ENCODE measurements at regions not wholly inside any gene's neighbourhood (a gene's known extent, or its start where the extent isn't known, plus 50 kb on each side); places are given as distances from the start of the nearest gene placed in this dataset.
"Not testable (repeated sequence)": the region's sequence is repeated elsewhere in the genome, so short reads cannot be mapped to it uniquely, and the experiment has no call there.

DNA sequence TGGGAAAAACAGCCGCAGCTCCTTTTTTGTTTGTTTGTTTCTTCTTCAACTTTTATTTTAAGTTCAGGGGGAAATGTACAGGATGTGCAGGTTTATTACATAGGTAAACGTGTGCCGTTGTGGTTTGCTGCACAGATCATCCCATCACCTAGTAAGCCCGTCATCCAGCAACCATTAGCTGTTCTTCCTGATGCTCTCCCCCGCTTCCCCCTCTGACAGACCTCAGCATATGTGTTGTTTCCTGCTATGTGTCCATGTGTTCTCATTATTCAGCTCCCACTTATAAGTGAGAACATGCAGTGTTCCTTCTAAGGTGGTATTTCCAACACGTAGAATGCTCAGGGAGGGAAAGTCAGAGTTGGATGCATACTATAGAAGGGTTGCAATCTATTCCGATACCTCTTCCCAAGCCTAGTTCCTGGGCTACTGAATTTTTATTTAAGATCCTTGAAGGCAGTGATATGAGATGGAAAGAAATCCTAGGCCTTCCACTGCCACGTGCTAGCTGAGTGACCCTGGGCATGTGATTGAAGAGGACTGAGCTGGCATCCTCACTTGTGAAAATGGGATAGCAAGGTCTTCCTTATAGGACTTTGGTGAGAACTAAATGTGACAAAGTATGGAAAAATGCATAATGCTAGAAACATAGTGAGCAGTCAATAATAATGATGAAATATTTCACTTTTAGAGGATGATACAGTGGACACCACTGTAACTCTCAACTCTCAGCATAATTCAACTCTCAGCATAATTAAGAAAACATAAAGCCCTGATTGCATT lies 278.5 kb downstream of the REEP3 start:
- in situ Hi-C loops (cut with HindIII; ENCODE audit: low pct_unique_long_range_greater_than_20kb, low sequenced_read_pairs): no loop called here
- DNase-seq (ENCODE audit: low read depth, low spot score): no peak

GRCh38 chr10:63801166-63801565 lies 280.0 kb downstream of the REEP3 start:
- in situ Hi-C loops (cut with HindIII; ENCODE audit: low pct_unique_long_range_greater_than_20kb, low sequenced_read_pairs): no loop called here

GRCh38 chr10:63806330-63806729 lies 285.1 kb downstream of the REEP3 start:
- in situ Hi-C loops (cut with HindIII; ENCODE audit: low pct_unique_long_range_greater_than_20kb, low sequenced_read_pairs): no loop called here
- no peak for DNase-seq (ENCODE audit: low read depth, low spot score)

More at GRCh38 chr10:63801166-63801565, 280.0 kb downstream of the REEP3 start:
- no peak for DNase-seq (ENCODE audit: low read depth, low spot score)

GRCh38 chr10:63812501-63812900 lies 291.3 kb downstream of the REEP3 start:
- no peak for DNase-seq (ENCODE audit: low read depth, low spot score)
- in situ Hi-C loops (cut with HindIII; ENCODE audit: low pct_unique_long_range_greater_than_20kb, low sequenced_read_pairs): no loop called here

GRCh38 chr10:63819753-63820329 lies 298.6 kb downstream of the REEP3 start:
- peak; percentile 69 for DNase-seq (ENCODE audit: low read depth, low spot score)
- in situ Hi-C loops (cut with HindIII; ENCODE audit: low pct_unique_long_range_greater_than_20kb, low sequenced_read_pairs): no loop called here

DNA sequence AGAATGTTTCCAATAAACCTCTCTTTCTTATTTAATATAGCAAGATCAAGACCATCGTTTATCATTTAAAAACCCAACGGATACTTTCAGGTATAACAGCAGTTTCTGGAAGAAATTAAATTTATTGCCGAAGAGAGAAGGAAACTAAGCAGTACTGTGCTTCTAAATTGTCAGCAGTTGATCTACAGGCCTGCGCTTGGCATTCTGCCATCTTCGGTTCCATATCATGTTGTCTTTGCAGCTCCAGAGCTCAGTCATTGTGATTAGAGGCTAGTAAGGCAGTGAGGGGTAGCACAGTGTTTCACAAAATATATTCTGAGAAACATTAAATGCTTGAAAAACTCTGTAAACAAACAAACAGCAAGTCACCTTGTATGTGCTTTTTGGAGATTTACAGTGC lies 301.3 kb downstream of the REEP3 start:
- no peak for DNase-seq (ENCODE audit: low read depth, low spot score)
- in situ Hi-C loops (cut with HindIII; ENCODE audit: low pct_unique_long_range_greater_than_20kb, low sequenced_read_pairs): no loop called here

- DNase-seq (ENCODE audit: low read depth, low spot score): no peak
- in situ Hi-C loops (cut with HindIII; ENCODE audit: low pct_unique_long_range_greater_than_20kb, low sequenced_read_pairs): no loop called here
Measured at GRCh38 chr10:63825111-63825510, 303.9 kb downstream of the REEP3 start.

GRCh38 chr10:63825766-63826165 lies 304.6 kb downstream of the REEP3 start:
- in situ Hi-C loops (cut with HindIII; ENCODE audit: low pct_unique_long_range_greater_than_20kb, low sequenced_read_pairs): no loop called here
- no peak for DNase-seq (ENCODE audit: low read depth, low spot score)

DNA sequence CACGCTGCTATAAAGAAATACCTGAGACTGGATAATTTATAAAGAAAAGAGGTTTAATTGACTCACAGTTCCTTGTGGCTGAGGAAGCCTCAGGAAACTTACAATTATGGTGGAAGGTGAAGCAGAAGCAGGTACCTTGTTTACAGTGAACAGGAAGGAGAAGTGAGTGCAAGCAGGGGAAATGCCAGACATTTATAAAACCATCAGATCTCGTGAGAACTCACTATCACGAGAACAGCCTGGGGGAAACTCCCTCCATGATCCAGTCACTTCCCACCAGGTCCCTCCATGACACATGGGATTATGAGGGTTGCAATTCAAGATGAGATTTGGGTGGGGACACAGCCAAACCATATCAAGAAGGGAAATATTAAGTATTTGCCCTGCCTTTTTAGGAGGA lies 305.8 kb downstream of the REEP3 start:
- DNase-seq (ENCODE audit: low read depth, low spot score); in situ Hi-C loops (cut with HindIII; ENCODE audit: low pct_unique_long_range_greater_than_20kb, low sequenced_read_pairs): not testable (repeated sequence)

DNA sequence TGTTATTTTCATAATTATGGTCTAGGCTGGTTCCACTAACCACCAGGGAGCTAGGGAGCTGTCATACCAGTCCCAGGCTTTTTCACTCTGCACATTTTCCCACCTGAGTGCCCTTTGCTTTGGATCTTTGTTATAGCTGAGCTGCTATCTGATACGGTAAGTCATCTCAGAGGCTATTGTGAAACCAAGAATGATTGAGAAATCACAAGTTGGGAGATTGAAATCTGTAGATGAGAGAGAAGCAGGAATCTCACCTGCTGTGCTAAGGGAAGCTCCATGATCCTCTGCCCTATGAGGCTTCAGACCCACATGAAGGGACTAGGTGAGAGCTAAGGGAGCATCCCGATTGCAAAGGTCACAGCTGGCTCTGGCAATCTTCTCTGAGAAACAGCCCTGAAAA lies 307.8 kb downstream of the REEP3 start:
- no peak for DNase-seq (ENCODE audit: low read depth, low spot score)
- in situ Hi-C loops (cut with HindIII; ENCODE audit: low pct_unique_long_range_greater_than_20kb, low sequenced_read_pairs): no loop called here

DNA sequence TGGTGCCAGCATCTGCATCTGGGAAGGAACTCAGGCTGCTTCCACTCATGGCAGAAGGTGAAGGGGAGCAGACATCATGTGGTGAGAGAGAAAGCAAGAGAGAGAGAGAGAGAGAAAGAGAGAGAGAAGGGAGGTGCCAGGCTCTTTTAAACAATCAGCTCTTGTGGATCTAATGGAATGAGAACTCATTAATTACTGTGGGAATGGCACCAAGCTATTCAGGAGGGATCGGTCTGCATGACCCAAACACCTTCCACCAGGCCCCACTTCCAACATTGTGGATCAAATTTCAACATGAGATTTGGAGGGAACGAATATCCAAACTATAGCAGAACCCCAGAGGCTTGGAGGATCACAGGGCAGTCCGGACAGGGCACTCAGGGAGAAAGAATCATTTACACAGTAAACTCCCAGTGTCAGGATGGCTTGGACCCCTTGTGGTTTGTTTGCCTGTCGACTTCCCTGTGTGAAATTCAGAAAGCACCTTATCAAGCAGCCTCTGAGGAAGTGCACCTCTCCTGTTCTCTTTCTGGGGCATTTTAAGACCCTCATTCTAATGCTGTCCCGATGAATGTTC lies 308.5 kb downstream of the REEP3 start:
- DNase-seq (ENCODE audit: low read depth, low spot score): no peak
- in situ Hi-C loops (cut with HindIII; ENCODE audit: low pct_unique_long_range_greater_than_20kb, low sequenced_read_pairs): no loop called here

GRCh38 chr10:63832686-63833085 lies 311.5 kb downstream of the REEP3 start:
- DNase-seq (ENCODE audit: low read depth, low spot score): no peak
- in situ Hi-C loops (cut with HindIII; ENCODE audit: low pct_unique_long_range_greater_than_20kb, low sequenced_read_pairs): no loop called here

DNA sequence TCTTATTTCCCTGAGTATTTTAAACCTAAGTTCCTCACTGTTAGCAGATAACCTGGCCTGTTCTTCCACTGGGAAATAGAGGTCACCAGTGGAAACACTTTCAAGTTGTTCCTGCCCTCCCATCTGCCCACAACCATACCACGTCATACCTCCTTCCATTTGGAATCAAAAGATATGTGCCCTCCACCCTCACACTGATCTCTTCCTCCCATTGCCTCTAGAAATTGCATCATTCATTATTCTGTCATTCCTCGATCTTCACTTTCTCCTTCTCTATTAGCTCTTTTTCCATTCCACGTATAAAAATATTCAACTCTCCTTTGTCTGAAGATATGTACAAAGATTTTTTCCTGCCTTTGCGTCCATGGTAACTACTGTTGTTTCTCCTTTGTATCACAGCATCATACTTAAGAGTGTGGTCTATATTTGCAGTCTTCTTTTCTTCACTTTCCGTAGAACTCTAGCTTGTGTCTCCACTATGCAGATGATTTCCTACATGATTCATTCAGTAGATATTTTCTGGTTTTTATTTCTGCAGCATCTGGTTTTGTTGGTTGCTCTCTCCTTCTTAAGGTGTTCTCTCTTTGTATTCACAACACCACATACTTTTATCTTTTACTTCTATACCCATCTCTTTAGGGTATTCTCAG lies 312.3 kb downstream of the REEP3 start:
- in situ Hi-C loops (cut with HindIII; ENCODE audit: low pct_unique_long_range_greater_than_20kb, low sequenced_read_pairs): no loop called here
- DNase-seq (ENCODE audit: low read depth, low spot score): no peak

GRCh38 chr10:63836666-63837442 lies 315.7 kb downstream of the REEP3 start:
- no peak for DNase-seq (ENCODE audit: low read depth, low spot score)
- in situ Hi-C loops (cut with HindIII; ENCODE audit: low pct_unique_long_range_greater_than_20kb, low sequenced_read_pairs): no loop called here

GRCh38 chr10:63841761-63842160 lies 320.6 kb downstream of the REEP3 start:
- in situ Hi-C loops (cut with HindIII; ENCODE audit: low pct_unique_long_range_greater_than_20kb, low sequenced_read_pairs): no loop called here
- DNase-seq (ENCODE audit: low read depth, low spot score): no peak

GRCh38 chr10:63843107-63843506 lies 321.9 kb downstream of the REEP3 start:
- in situ Hi-C loops (cut with HindIII; ENCODE audit: low pct_unique_long_range_greater_than_20kb, low sequenced_read_pairs): no loop called here

DNA sequence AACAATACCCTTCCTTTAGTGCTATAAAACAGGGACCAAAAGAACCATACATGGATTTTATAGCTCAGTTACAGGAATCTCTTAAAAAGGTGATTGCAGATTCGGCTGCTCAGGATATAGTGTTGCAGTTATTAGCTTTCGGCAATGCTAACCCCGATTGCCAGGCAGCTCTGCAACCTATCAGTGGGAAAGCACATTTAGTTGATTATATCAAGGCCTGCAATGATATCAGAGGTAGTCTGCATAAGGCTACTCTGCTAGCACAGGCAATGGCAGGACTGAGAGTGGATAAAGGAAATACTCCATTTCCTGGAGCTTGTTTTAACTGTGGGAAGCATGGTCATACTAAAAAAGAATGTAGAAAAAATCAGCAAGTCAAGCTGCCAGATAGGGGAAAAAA lies 327.7 kb downstream of the REEP3 start:
- DNase-seq (ENCODE audit: low read depth, low spot score); in situ Hi-C loops (cut with HindIII; ENCODE audit: low pct_unique_long_range_greater_than_20kb, low sequenced_read_pairs): not testable (repeated sequence)

More at GRCh38 chr10:63843107-63843506, 321.9 kb downstream of the REEP3 start:
- no peak for DNase-seq (ENCODE audit: low read depth, low spot score)

- in situ Hi-C loops (cut with HindIII; ENCODE audit: low pct_unique_long_range_greater_than_20kb, low sequenced_read_pairs): no loop called here
Measured at GRCh38 chr10:63862860-63863259, 341.7 kb downstream of the REEP3 start.

More at GRCh38 chr10:63862860-63863259, 341.7 kb downstream of the REEP3 start:
- no peak for DNase-seq (ENCODE audit: low read depth, low spot score)
